ENCODE measurements at regions not wholly inside any gene's neighbourhood (a gene's known extent, or its start where the extent isn't known, plus 50 kb on each side); places are given as distances from the start of the nearest gene placed in this dataset.

DNA sequence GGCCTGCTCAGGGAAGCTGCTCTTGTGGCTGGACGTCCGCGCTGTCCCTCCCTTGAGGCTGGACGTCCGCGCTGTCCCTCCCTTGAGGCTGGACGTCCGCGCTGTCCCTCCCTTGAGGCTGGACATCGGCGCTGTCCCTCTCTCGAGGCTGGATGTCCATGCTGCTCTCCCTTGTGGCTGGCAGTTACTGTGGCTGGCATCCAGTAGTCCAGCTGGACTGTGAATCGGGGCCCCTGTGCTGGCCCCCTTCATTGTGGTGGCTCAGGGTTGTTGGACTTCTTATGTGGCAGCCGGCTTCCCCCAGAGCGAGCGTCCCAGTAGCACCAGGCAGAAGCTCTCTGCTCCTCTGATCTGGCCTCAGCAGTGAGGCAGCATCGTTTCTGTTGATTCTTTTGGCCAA lies 141.5 kb downstream of the IRF8 start:
- TF ChIP-seq EZH2phosphoT487 (IDR thresholded peaks at IDR 0.05; ENCODE audit: borderline replicate concordance, low read length), result no peak
- no peak for TF ChIP-seq EZH2 (IDR thresholded peaks at IDR 0.05; ENCODE audit: low read length, unreplicated experiment)
- TF ChIP-seq, protein P1, sequence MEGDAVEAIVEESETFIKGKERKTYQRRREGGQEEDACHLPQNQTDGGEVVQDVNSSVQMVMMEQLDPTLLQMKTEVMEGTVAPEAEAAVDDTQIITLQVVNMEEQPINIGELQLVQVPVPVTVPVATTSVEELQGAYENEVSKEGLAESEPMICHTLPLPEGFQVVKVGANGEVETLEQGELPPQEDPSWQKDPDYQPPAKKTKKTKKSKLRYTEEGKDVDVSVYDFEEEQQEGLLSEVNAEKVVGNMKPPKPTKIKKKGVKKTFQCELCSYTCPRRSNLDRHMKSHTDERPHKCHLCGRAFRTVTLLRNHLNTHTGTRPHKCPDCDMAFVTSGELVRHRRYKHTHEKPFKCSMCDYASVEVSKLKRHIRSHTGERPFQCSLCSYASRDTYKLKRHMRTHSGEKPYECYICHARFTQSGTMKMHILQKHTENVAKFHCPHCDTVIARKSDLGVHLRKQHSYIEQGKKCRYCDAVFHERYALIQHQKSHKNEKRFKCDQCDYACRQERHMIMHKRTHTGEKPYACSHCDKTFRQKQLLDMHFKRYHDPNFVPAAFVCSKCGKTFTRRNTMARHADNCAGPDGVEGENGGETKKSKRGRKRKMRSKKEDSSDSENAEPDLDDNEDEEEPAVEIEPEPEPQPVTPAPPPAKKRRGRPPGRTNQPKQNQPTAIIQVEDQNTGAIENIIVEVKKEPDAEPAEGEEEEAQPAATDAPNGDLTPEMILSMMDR (conservative IDR thresholded peaks at IDR 0.05; ENCODE audit: low read depth, low read length), result no peak
- CTCF ChIA-PET, result no interaction called here
- Histone ChIP-seq H3K27me3 (ENCODE audit: low read length) (peaks cover 49% of the 10 kb centered on the region), H3K4me3 (ENCODE audit: low read length) (no peak overlapping the region), H3K27ac (ENCODE audit: low read length) (no peak overlapping the region), H3K9me2 (replicated peaks; ENCODE audit: low read length) (no peaks in the 10 kb centered on the region), H2AFZ (ENCODE audit: low read length) (no peak overlapping the region), H4K20me1 (ENCODE audit: low read length) (no peaks in the 10 kb centered on the region), H3K79me2 (ENCODE audit: low read length) (no peaks in the 10 kb centered on the region), H3K9ac (ENCODE audit: low read length) (no peak overlapping the region), H3K4me1 (ENCODE audit: insufficient read depth, low read length) (no peaks in the 10 kb centered on the region), H3K36me3 (ENCODE audit: low read depth, low read length) (no peaks in the 10 kb centered on the region), H3K9me3 (ENCODE audit: low read length) (no peaks in the 10 kb centered on the region), H3F3A (ENCODE audit: low read length, unreplicated experiment) (no peaks in the 10 kb centered on the region), H3K4me2 (ENCODE audit: low read length) (no peak overlapping the region)
- ATAC-seq (no peak), DNase-seq (no peak)
- BruUV-seq (replicated peaks), result no TSS peak
- POLR2A ChIA-PET (ENCODE audit: unreplicated experiment), result no interaction called here
- intact Hi-C loops (cut with micrococcal nuclease), result no loop called here

DNA sequence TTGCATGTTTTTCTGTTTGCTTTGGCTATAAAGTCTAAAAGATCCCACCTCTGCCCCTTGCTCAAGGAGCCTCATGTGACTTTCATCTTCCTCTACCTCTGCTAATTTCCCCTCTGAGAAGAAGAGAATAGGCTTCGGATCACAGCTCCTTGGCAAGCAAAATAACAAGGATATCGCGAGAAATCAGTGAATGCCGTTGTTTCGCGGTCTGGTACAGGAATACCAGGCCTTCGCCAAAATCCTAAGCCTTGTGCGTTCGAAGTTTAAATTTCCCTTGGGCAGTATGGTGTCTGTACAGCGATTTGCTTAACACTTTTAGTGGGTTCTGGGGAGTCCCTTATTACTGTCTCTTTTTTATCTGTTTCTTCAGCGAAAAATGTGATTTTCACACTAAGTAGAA lies 142.3 kb downstream of the IRF8 start:
- TF ChIP-seq EZH2 (IDR thresholded peaks at IDR 0.05; ENCODE audit: low read length, unreplicated experiment), result no peak
- TF ChIP-seq, protein P1 (conservative IDR thresholded peaks at IDR 0.05; ENCODE audit: low read depth, low read length), result no peak
- TF ChIP-seq EZH2phosphoT487 (IDR thresholded peaks at IDR 0.05; ENCODE audit: borderline replicate concordance, low read length), result no peak
- H3K27ac ChIP-seq (ENCODE audit: low read length), result no peak overlapping the region
- BruUV-seq (replicated peaks), result no TSS peak
- no peaks in the 10 kb centered on the region for H3K4me1 ChIP-seq (ENCODE audit: insufficient read depth, low read length)
- H3K36me3 ChIP-seq (ENCODE audit: low read depth, low read length), result no peaks in the 10 kb centered on the region
- H3K27me3 ChIP-seq (ENCODE audit: low read length), result peaks cover 49% of the 10 kb centered on the region
- H3K79me2 ChIP-seq (ENCODE audit: low read length), result no peaks in the 10 kb centered on the region
- CTCF ChIA-PET, result no interaction called here
- no peaks in the 10 kb centered on the region for H4K20me1 ChIP-seq (ENCODE audit: low read length)
- no peaks in the 10 kb centered on the region for H3K9me2 ChIP-seq (replicated peaks; ENCODE audit: low read length)
- POLR2A ChIA-PET (ENCODE audit: unreplicated experiment), result no interaction called here
- H3K4me2 ChIP-seq (ENCODE audit: low read length), result no peak overlapping the region
- DNase-seq, result no peak
- H3F3A ChIP-seq (ENCODE audit: low read length, unreplicated experiment), result no peaks in the 10 kb centered on the region
- H2AFZ ChIP-seq (ENCODE audit: low read length), result no peak overlapping the region
- H3K4me3 ChIP-seq (ENCODE audit: low read length), result no peak overlapping the region
- ATAC-seq, result no peak
- intact Hi-C loops (cut with micrococcal nuclease), result no loop called here
- no peak overlapping the region for H3K9ac ChIP-seq (ENCODE audit: low read length)
- no peaks in the 10 kb centered on the region for H3K9me3 ChIP-seq (ENCODE audit: low read length)

DNA sequence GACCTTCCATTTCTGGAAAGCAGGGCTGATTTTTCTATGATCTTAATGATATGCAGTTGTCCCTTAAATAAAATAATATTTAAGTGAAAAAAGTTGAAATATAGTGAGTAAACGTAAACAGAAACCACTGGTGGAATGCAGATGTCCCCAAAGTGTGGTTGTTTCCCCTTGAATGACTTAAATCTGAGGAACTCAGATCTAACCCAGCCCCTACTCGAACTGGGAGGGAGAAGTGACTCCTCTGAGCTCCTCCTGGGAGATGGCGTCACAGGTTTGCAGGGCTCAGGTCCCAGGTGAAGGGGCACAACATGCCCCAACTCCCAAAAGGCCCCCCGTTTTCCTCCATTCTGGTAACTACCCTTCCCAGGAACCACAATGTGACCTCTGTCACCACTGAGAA lies 142.8 kb downstream of the IRF8 start:
- ATAC-seq (no peak), DNase-seq (no peak)
- Histone ChIP-seq H3K4me1 (ENCODE audit: insufficient read depth, low read length) (no peaks in the 10 kb centered on the region), H3K36me3 (ENCODE audit: low read depth, low read length) (no peaks in the 10 kb centered on the region), H3K27me3 (ENCODE audit: low read length) (peaks cover 52% of the 10 kb centered on the region), H3K9me2 (replicated peaks; ENCODE audit: low read length) (no peaks in the 10 kb centered on the region), H3F3A (ENCODE audit: low read length, unreplicated experiment) (no peaks in the 10 kb centered on the region), H3K4me3 (ENCODE audit: low read length) (no peak overlapping the region), H3K79me2 (ENCODE audit: low read length) (no peaks in the 10 kb centered on the region), H4K20me1 (ENCODE audit: low read length) (no peaks in the 10 kb centered on the region), H3K9me3 (ENCODE audit: low read length) (no peaks in the 10 kb centered on the region), H2AFZ (ENCODE audit: low read length) (no peak overlapping the region), H3K4me2 (ENCODE audit: low read length) (no peak overlapping the region), H3K27ac (ENCODE audit: low read length) (no peak overlapping the region), H3K9ac (ENCODE audit: low read length) (no peak overlapping the region)
- CTCF ChIA-PET, result no interaction called here
- intact Hi-C loops (cut with micrococcal nuclease), result no loop called here
- POLR2A ChIA-PET (ENCODE audit: unreplicated experiment), result no interaction called here
- TF ChIP-seq, protein P1 (conservative IDR thresholded peaks at IDR 0.05; ENCODE audit: low read depth, low read length), result no peak
- TF ChIP-seq EZH2phosphoT487 (IDR thresholded peaks at IDR 0.05; ENCODE audit: borderline replicate concordance, low read length), result no peak
- no peak for TF ChIP-seq EZH2 (IDR thresholded peaks at IDR 0.05; ENCODE audit: low read length, unreplicated experiment)
- BruUV-seq (replicated peaks), result no TSS peak

All from PC-3 (cell line).